ENCODE measurements at regions not wholly inside any gene's neighbourhood (a gene's known extent, or its start where the extent isn't known, plus 50 kb on each side); places are given as distances from the start of the nearest gene placed in this dataset.

DNA sequence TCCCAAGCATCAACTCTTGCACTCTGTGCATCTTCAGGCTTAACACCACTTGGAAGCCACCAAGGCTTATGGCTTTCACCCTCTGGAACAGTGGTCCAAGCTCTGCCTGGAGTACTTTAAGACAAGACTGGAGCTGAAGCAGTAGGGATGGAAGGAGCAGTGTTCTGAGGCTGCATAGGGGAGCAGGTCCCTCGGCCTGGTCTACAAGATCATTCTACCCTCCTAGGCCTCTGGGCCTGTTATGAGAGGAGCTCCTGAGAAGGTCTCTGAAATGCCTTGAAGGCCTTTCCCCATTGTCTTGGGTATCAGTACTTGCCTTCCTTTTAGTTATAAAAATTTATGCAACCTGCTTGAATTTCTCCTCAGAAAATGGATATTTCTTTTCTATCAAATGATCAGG is 286.7 kb downstream of the CPXCR1 start:
- no peak overlapping the region for H3K9ac ChIP-seq (replicated peaks; ENCODE audit: extremely low read depth, insufficient read depth, low read length)
- intact Hi-C loops (cut with micrococcal nuclease) (no loop called here), dilution Hi-C loops (cut with MboI; ENCODE audit: extremely low pct_ligation_motif_present, low sequenced_read_pairs) (no loop called here)
- H2AFZ ChIP-seq (ENCODE audit: low read depth, low read length): no peak overlapping the region
- H3K9me3 ChIP-seq (replicated peaks; ENCODE audit: control insufficient read depth, insufficient read depth, low read length): no peaks in the 10 kb centered on the region
- no TSS peak for BruUV-seq (replicated peaks)
- H3K27me3 ChIP-seq (ENCODE audit: control insufficient read depth in 2 of 2, insufficient read depth in 2 of 2, low read length in 2 of 2): no peaks in the 10 kb centered on the region
- POLR2A ChIA-PET: no interaction called here
- FAIRE-seq: no peak
- no peaks in the 10 kb centered on the region for H4K20me1 ChIP-seq (replicated peaks; ENCODE audit: control insufficient read depth, extremely low read depth, insufficient read depth, low read length)
- H3K4me3 ChIP-seq (replicated peaks in 1 of 3; ENCODE audit: insufficient read depth in 1 of 3, low read depth in 1 of 3, low read length in 3 of 3): no peak overlapping the region
- no peak for DNase-seq (ENCODE audit: low read depth, low spot score)
- H3K4me1 ChIP-seq (ENCODE audit: control insufficient read depth, extremely low read depth, insufficient read depth, low read length): no peaks in the 10 kb centered on the region
- no peaks in the 10 kb centered on the region for H3K9me1 ChIP-seq (replicated peaks; ENCODE audit: control insufficient read depth, extremely low read depth, insufficient read depth, low read length)
- no peak overlapping the region for H3K4me2 ChIP-seq (ENCODE audit: insufficient read depth, low read length)
- H3K36me3 ChIP-seq (ENCODE audit: control insufficient read depth in 2 of 2, extremely low read depth in 1 of 2, insufficient read depth in 2 of 2, low read length in 2 of 2): no peaks in the 10 kb centered on the region
- TF ChIP-seq JUN (IDR thresholded peaks at IDR 0.05; ENCODE audit: borderline replicate concordance, insufficient read depth, insufficient read length, low read depth) (no peak), FOS (IDR thresholded peaks at IDR 0.05; ENCODE audit: borderline replicate concordance, insufficient read depth, low read length) (no peak), POLR2AphosphoS5 (IDR thresholded peaks at IDR 0.05; ENCODE audit: insufficient read depth, low read depth, low read length) (no peak), POLR2A (IDR thresholded peaks at IDR 0.05; ENCODE audit: low read depth, low read length) (no peak), GATA2 (IDR thresholded peaks at IDR 0.05; ENCODE audit: insufficient read depth, insufficient read length, low read depth, low read length) (no peak), EZH2 (IDR thresholded peaks at IDR 0.05; ENCODE audit: borderline replicate concordance, low read depth, low read length, severe bottlenecking) (no peak), MYC (IDR thresholded peaks at IDR 0.05; ENCODE audit: low read depth, low read length) (no peak)
- TF ChIP-seq, protein P1, sequence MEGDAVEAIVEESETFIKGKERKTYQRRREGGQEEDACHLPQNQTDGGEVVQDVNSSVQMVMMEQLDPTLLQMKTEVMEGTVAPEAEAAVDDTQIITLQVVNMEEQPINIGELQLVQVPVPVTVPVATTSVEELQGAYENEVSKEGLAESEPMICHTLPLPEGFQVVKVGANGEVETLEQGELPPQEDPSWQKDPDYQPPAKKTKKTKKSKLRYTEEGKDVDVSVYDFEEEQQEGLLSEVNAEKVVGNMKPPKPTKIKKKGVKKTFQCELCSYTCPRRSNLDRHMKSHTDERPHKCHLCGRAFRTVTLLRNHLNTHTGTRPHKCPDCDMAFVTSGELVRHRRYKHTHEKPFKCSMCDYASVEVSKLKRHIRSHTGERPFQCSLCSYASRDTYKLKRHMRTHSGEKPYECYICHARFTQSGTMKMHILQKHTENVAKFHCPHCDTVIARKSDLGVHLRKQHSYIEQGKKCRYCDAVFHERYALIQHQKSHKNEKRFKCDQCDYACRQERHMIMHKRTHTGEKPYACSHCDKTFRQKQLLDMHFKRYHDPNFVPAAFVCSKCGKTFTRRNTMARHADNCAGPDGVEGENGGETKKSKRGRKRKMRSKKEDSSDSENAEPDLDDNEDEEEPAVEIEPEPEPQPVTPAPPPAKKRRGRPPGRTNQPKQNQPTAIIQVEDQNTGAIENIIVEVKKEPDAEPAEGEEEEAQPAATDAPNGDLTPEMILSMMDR (IDR thresholded peaks at IDR 0.05; ENCODE audit: extremely low read depth in 1 of 2, insufficient read depth in 1 of 2, low read depth in 1 of 2, low read length in 2 of 2): no peak
- TF ChIP-seq, protein P2, sequence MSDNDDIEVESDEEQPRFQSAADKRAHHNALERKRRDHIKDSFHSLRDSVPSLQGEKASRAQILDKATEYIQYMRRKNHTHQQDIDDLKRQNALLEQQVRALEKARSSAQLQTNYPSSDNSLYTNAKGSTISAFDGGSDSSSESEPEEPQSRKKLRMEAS (IDR thresholded peaks at IDR 0.05; ENCODE audit: insufficient read depth, insufficient read length): no peak
- H3K27ac ChIP-seq (ENCODE audit: insufficient read depth, low read depth, low read length): no peak overlapping the region
- H3K79me2 ChIP-seq (ENCODE audit: control insufficient read depth, insufficient read depth, low read length): no peaks in the 10 kb centered on the region
- CTCF ChIA-PET: no interaction called here
